ENCODE measurements at regions not wholly inside any gene's neighbourhood (a gene's known extent, or its start where the extent isn't known, plus 50 kb on each side); places are given as distances from the start of the nearest gene placed in this dataset.

DNA sequence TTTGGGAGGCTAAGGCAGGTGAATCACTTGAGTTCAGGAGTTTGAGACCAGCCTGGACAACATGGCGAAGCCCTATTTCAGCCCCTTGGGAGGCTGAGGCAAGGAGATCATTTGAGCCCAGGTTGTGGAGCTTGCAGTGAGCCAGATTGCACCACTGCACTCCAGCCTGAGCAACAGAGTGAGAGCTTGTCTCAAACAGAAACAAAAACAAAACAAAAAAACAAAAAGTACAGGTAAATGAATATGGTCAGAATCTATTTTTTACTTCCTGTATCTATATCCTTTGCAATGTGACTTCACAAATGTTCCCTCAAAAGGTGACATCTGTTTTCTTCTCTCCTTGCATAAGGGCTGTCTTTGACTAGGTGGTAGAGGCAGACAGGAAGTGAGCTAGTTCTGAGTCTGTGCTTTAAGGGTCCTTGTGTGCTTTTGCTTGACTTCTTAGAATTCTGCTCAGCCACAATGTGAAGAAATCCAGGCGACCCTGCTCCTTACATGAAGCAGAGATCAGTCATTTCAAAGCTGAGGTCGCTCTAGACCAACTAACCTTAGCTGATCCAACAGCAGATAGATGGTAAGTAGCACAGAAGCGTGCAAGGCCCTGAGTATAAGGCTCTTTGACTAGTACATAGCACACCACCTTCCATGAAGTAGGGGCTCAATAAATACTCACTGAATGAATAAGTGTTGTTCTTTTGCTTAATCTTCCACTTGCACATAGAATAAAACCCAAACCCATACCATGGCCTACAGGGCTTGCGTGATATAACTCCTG is 423.2 kb upstream of the PCDH15 start:
- ATAC-seq: peak; percentile 66
- H3K27ac Mint-ChIP-seq: no peak overlapping the region

DNA sequence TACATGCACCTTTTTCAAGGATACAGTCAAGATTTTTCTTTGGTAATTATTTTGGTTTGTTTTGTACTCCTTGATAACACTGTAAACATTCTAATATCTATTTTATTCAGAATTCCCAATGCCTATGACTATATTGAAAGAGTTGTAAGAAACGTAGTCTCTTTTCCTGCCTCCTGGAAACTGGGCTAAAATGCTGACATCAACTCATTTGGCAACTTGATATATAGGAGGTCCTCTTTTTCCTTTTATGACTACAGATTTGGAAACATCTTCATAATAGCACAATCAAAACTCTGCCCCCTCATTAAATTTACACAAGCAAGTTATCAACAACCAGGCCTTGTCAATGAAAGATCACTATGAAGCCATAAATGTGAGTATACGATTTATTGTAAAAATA is 422.3 kb upstream of the PCDH15 start:
- Mint-ChIP-seq H3K4me3 (no peak overlapping the region), H3K9me3 (peaks cover 19% of the 10 kb centered on the region), H3K27ac (no peak overlapping the region), H3K36me3 (no peaks in the 10 kb centered on the region), H3K4me1 (no peaks in the 10 kb centered on the region)
- DNase-seq (ENCODE audit: low spot score in 2 of 2): no peak
- ATAC-seq: no peak

More for the DNA sequence above, 423.2 kb upstream of the PCDH15 start:
- Mint-ChIP-seq H3K4me1 (no peaks in the 10 kb centered on the region), H3K9me3 (peaks cover 19% of the 10 kb centered on the region), H3K36me3 (no peaks in the 10 kb centered on the region), H3K4me3 (no peak overlapping the region)
- no peak for DNase-seq (ENCODE audit: low spot score in 2 of 2)

DNA sequence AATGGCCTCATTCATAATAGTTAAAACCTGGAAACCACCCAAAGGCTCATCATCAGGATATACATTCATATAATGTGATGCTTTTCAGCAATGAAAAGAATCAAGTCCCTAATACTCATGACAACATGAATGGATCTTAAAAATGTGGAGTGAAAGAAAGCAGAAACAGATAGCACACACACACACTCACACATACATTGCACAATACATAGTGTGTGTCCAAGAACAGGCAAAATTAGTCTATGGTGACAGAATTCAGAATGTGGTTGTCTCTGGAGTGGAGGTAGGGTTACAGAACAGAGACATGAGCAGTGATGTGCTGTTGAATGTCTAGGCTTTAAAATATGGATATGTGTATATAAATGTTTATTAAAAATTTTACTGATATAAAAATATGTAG is 419.9 kb upstream of the PCDH15 start:
- H3K4me3 Mint-ChIP-seq: no peak overlapping the region
- ATAC-seq (no peak), DNase-seq (ENCODE audit: low spot score in 2 of 2) (no peak)
- H3K36me3 Mint-ChIP-seq: no peaks in the 10 kb centered on the region
- H3K4me1 Mint-ChIP-seq: no peaks in the 10 kb centered on the region
- H3K9me3 Mint-ChIP-seq: peaks cover 14% of the 10 kb centered on the region
- H3K27ac Mint-ChIP-seq: no peak overlapping the region

DNA sequence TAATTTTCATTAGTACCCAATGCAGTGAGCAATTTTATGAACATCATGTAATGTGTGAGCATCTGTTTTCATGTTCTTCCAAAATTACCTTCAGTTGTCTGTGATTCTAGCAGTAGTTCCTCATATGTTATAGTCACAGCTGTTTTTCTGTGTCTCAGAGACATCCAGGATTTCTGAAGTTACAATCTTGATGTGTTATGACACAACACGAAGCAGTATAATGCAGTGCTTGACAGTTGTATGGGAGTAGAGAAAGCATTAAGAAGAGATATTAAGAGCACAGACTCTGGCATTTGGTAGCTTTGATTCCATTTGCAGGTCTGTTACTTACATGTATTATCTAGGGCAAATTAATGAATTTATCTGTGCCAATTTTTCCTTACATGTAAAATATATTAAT is 414.7 kb upstream of the PCDH15 start:
- H3K4me3 Mint-ChIP-seq: no peak overlapping the region
- no peaks in the 10 kb centered on the region for H3K4me1 Mint-ChIP-seq
- H3K9me3 Mint-ChIP-seq: peaks cover 9% of the 10 kb centered on the region
- ATAC-seq (no peak), DNase-seq (ENCODE audit: low spot score in 2 of 2) (no peak)
- no peaks in the 10 kb centered on the region for H3K36me3 Mint-ChIP-seq
- H3K27ac Mint-ChIP-seq: no peak overlapping the region

DNA sequence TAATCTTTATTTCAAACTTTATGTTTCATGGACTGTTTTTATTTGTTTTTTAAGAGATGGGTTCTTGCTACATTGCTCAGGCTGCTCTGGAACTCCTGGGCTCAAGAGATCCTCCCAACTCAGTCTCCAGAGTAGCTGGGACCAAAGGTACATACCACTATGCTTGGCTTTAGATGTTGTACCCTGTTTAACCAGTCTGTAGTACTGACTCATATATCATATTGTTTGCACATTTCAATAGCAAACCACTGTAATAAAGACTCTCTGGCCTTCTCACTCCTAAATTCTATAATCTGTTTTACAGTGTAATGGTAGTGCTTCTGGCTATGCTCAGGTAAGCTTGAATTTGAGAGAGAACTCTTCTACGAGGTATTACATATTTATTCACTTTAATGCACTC is 413.6 kb upstream of the PCDH15 start:
- Mint-ChIP-seq H3K36me3 (no peaks in the 10 kb centered on the region), H3K4me1 (no peaks in the 10 kb centered on the region), H3K9me3 (peaks cover 16% of the 10 kb centered on the region), H3K27ac (no peak overlapping the region), H3K4me3 (no peak overlapping the region)
- ATAC-seq (no peak), DNase-seq (ENCODE audit: low spot score in 2 of 2) (no peak)

DNA sequence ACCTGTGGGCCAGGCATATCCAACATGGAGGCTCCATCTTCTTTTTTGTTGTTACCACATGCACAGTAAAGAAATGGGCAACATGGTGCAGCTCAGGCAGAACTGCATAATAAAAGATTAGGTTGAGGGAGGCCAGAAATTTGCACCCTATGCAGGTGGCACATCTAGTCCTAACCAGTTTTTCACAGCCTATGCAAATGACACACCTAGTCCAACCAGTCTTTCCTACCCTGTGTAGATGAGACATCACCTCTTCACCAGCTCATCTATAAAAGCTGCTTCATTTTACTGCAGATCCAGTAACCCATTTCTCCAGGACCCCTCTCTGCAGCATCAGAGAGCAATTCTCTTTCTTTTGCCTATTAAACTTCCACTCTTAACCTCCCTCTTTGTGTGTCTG is 411.0 kb upstream of the PCDH15 start:
- DNase-seq (ENCODE audit: low spot score in 2 of 2) (no peak), ATAC-seq (no peak)
- peaks cover 27% of the 10 kb centered on the region for H3K9me3 Mint-ChIP-seq
- no peaks in the 10 kb centered on the region for H3K4me1 Mint-ChIP-seq
- no peaks in the 10 kb centered on the region for H3K36me3 Mint-ChIP-seq
- no peak overlapping the region for H3K4me3 Mint-ChIP-seq
- H3K27ac Mint-ChIP-seq: no peak overlapping the region

- DNase-seq (ENCODE audit: low spot score in 2 of 2) (no peak), ATAC-seq (no peak)
- Mint-ChIP-seq H3K36me3 (no peaks in the 10 kb centered on the region), H3K9me3 (peaks cover 15% of the 10 kb centered on the region), H3K4me3 (no peak overlapping the region), H3K27ac (no peak overlapping the region), H3K4me1 (no peaks in the 10 kb centered on the region)
These were observed 402.8 kb upstream of the PCDH15 start for GRCh38 chr10:55203874-55204273.

- H3K4me3 Mint-ChIP-seq: no peak overlapping the region
- ATAC-seq (no peak), DNase-seq (ENCODE audit: low spot score in 2 of 2) (no peak)
- no peaks in the 10 kb centered on the region for H3K4me1 Mint-ChIP-seq
- H3K27ac Mint-ChIP-seq: no peak overlapping the region
- H3K36me3 Mint-ChIP-seq: no peaks in the 10 kb centered on the region
- H3K9me3 Mint-ChIP-seq: peaks cover 16% of the 10 kb centered on the region
These were observed 402.3 kb upstream of the PCDH15 start for GRCh38 chr10:55203319-55203718.

DNA sequence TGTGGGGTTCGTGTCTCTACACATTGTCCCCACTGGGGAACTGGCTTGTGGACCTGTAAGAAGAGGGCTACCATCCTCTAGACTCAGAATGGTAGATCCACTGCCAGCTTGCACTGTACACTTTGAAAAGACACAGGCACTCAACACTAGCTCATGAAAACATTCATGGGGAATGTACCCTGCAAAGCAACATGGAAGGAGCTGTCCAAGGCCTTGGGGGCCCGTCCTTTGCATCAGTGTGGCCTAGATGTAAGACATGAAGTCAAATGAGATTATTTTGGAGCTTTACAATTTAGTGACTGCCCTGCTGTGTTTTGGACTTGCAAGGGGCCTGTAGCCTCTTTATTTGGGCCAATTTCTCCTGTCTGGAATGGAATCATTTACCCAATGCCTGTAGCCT is 399.0 kb upstream of the PCDH15 start:
- H3K4me3 Mint-ChIP-seq: no peak overlapping the region
- DNase-seq (ENCODE audit: low spot score in 2 of 2) (no peak), ATAC-seq (no peak)
- H3K36me3 Mint-ChIP-seq: no peaks in the 10 kb centered on the region
- peaks cover 18% of the 10 kb centered on the region for H3K9me3 Mint-ChIP-seq
- no peaks in the 10 kb centered on the region for H3K4me1 Mint-ChIP-seq
- no peak overlapping the region for H3K27ac Mint-ChIP-seq

GRCh38 chr10:55191236-55191860 is 390.3 kb upstream of the PCDH15 start:
- Mint-ChIP-seq H3K4me3 (no peak overlapping the region), H3K27ac (no peak overlapping the region), H3K36me3 (no peaks in the 10 kb centered on the region), H3K4me1 (no peaks in the 10 kb centered on the region), H3K9me3 (peaks cover 9% of the 10 kb centered on the region)
- ATAC-seq: no peak
- no peak for DNase-seq (ENCODE audit: low spot score in 2 of 2)

GRCh38 chr10:55183993-55184392 is 383.0 kb upstream of the PCDH15 start:
- no peaks in the 10 kb centered on the region for H3K36me3 Mint-ChIP-seq
- DNase-seq (ENCODE audit: low spot score in 2 of 2): no peak
- no peaks in the 10 kb centered on the region for H3K4me1 Mint-ChIP-seq
- ATAC-seq: no peak
- H3K9me3 Mint-ChIP-seq: peaks cover 6% of the 10 kb centered on the region
- no peak overlapping the region for H3K27ac Mint-ChIP-seq
- H3K4me3 Mint-ChIP-seq: no peak overlapping the region

DNA sequence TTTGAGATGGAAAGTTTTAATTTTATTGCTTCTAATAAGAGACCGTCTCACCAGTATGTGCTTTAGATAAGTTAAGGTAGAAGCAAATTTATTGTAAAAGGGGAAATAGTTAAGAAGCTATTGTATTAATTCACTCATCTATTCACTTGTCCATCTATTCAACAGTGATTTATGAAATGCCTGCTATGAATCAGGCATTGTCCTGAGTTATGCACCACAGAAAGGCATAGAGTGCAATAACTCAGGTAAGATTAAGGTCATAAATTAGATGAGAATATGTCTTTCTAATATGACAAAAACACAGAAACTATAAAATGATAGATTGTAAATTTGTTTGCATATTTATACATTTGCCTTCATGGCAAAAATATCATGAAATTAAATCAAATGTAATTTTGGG is 379.3 kb upstream of the PCDH15 start:
- peaks cover 10% of the 10 kb centered on the region for H3K9me3 Mint-ChIP-seq
- H3K4me3 Mint-ChIP-seq: no peak overlapping the region
- DNase-seq (ENCODE audit: low spot score in 2 of 2): no peak
- H3K27ac Mint-ChIP-seq: no peak overlapping the region
- no peaks in the 10 kb centered on the region for H3K4me1 Mint-ChIP-seq
- ATAC-seq: no peak
- no peaks in the 10 kb centered on the region for H3K36me3 Mint-ChIP-seq

- ATAC-seq (no peak), DNase-seq (ENCODE audit: low spot score in 2 of 2) (no peak)
- Mint-ChIP-seq H3K36me3 (no peaks in the 10 kb centered on the region), H3K4me1 (no peaks in the 10 kb centered on the region), H3K9me3 (peaks cover 14% of the 10 kb centered on the region), H3K4me3 (no peak overlapping the region), H3K27ac (no peak overlapping the region)
These were observed 373.4 kb upstream of the PCDH15 start for GRCh38 chr10:55174419-55174818.

- H3K27ac Mint-ChIP-seq: no peak overlapping the region
- ATAC-seq (no peak), DNase-seq (ENCODE audit: low spot score in 2 of 2) (no peak)
- H3K36me3 Mint-ChIP-seq: no peaks in the 10 kb centered on the region
- peaks cover 4% of the 10 kb centered on the region for H3K9me3 Mint-ChIP-seq
- no peak overlapping the region for H3K4me3 Mint-ChIP-seq
- no peaks in the 10 kb centered on the region for H3K4me1 Mint-ChIP-seq
These were observed 368.5 kb upstream of the PCDH15 start for GRCh38 chr10:55169493-55169892.

GRCh38 chr10:55168343-55168742 is 367.3 kb upstream of the PCDH15 start:
- ATAC-seq: no peak
- no peak for DNase-seq (ENCODE audit: low spot score in 2 of 2)
- Mint-ChIP-seq H3K27ac (no peak overlapping the region), H3K9me3 (peaks cover 4% of the 10 kb centered on the region), H3K36me3 (no peaks in the 10 kb centered on the region), H3K4me1 (no peaks in the 10 kb centered on the region), H3K4me3 (no peak overlapping the region)

GRCh38 chr10:55163388-55163979 is 362.5 kb upstream of the PCDH15 start:
- H3K9me3 Mint-ChIP-seq: peaks cover 7% of the 10 kb centered on the region
- no peak overlapping the region for H3K4me3 Mint-ChIP-seq
- DNase-seq (ENCODE audit: low spot score in 2 of 2): no peak
- no peaks in the 10 kb centered on the region for H3K36me3 Mint-ChIP-seq
- no peak overlapping the region for H3K27ac Mint-ChIP-seq
- H3K4me1 Mint-ChIP-seq: no peaks in the 10 kb centered on the region
- ATAC-seq: no peak

Measured in stimulated activated effector memory CD8-positive, alpha-beta T cell treated with anti-CD3 and anti-CD28 coated beads, Interleukin-12 subunit alpha, Interleukin-12 subunit beta, amount 100 ng/mL, for 72 hours (primary cell).